GM23248 (cell line): ENCODE measurements at regions not wholly inside any gene's neighbourhood (a gene's known extent, or its start where the extent isn't known, plus 50 kb on each side); places are given as distances from the start of the nearest gene placed in this dataset.
"Not testable (repeated sequence)": the region's sequence is repeated elsewhere in the genome, so short reads cannot be mapped to it uniquely, and the experiment has no call there.

Experiments
- DNase-seq: peaks from one replicate; pipeline ENCODE4 v3.0.0-alpha.2; 2015
- H2AFZ ChIP-seq: fragments of 200-600 bp; sonication (generic); 2 replicates; pipeline ENCODE4 v1.6.1; 2016; ENCODE audit warnings: antibody characterized with exemption
- H3F3A ChIP-seq: fragments of 200-600 bp; sonication (generic); 2 replicates; pipeline ENCODE4 v1.6.1; 2016; ENCODE audit warnings: mild to moderate bottlenecking, antibody characterized with exemption, mixed run types; ENCODE audit not compliant: insufficient read depth
- H3K27ac ChIP-seq: fragments of 200-600 bp; sonication (generic); 2 replicates; pipeline ENCODE4 v1.5.1; 2016; ENCODE audit warnings: mild to moderate bottlenecking
- H3K27me3 ChIP-seq: fragments of 200-600 bp; sonication (generic); replicated peaks from 2 replicates; pipeline ENCODE4 v1.6.1; 2016; ENCODE audit warnings: mild to moderate bottlenecking; ENCODE audit not compliant: insufficient read depth
- H3K36me3 ChIP-seq: fragments of 200-600 bp; sonication (generic); 2 replicates; pipeline ENCODE4 v1.6.1; 2016; ENCODE audit warnings: low read depth, mild to moderate bottlenecking
- H3K4me1 ChIP-seq: fragments of 200-600 bp; sonication (generic); 2 replicates; pipeline ENCODE4 v1.6.1; 2016; ENCODE audit warnings: mild to moderate bottlenecking; ENCODE audit not compliant: insufficient read depth
- H3K4me2 ChIP-seq: fragments of 200-600 bp; sonication (generic); one replicate; pipeline ENCODE4 v1.6.1; 2016; ENCODE audit warnings: mild to moderate bottlenecking; ENCODE audit not compliant: unreplicated experiment
- H3K4me3 ChIP-seq: fragments of 200-600 bp; sonication (generic); 2 replicates; pipeline ENCODE4 v1.5.1; 2016; ENCODE audit warnings: mild to moderate bottlenecking
- H3K79me2 ChIP-seq: fragments of 200-600 bp; sonication (generic); 2 replicates; pipeline ENCODE4 v1.6.1; 2016; ENCODE audit warnings: mild to moderate bottlenecking; ENCODE audit not compliant: insufficient read depth
- H3K9ac ChIP-seq: fragments of 200-600 bp; sonication (generic); 2 replicates; pipeline ENCODE4 v1.6.1; 2016; ENCODE audit warnings: mild to moderate bottlenecking
- H3K9me2 ChIP-seq: fragments of 200-600 bp; sonication (generic); 2 replicates; pipeline ENCODE4 v1.6.1; 2016; ENCODE audit warnings: mixed run types, mild to moderate bottlenecking, moderate library complexity; ENCODE audit not compliant: insufficient read depth
- H3K9me3 ChIP-seq: fragments of 200-600 bp; sonication (generic); one replicate; pipeline ENCODE4 v1.6.1; 2017; ENCODE audit warnings: low read depth
- H4K20me1 ChIP-seq: fragments of 200-600 bp; sonication (generic); 2 replicates; pipeline ENCODE4 v1.6.0; 2016; ENCODE audit not compliant: insufficient read depth
- EZH2 ChIP-seq: fragments of 200-600 bp; sonication (generic); IDR thresholded peaks from 2 replicates; pipeline ENCODE4 v1.6.1; 2018; ENCODE audit warnings: antibody characterized with exemption, mild to moderate bottlenecking; ENCODE audit not compliant: insufficient read depth, poor library complexity, severe bottlenecking
- EZH2phosphoT487 ChIP-seq: fragments of 200-600 bp; sonication (generic); IDR thresholded peaks from 2 replicates; pipeline ENCODE4 v1.6.1; 2018; ENCODE audit warnings: antibody characterized with exemption, moderate library complexity, mild to moderate bottlenecking, low read depth; ENCODE audit not compliant: insufficient read depth
- WGBS, 2 experiments: methylation state at CpG; one replicate each; pipeline ENCODE4 v1.1.6; 2015 to 2017; ENCODE audit warnings: low lambda C conversion rate in 2 of 2, low coverage in 1 of 2; ENCODE audit errors: missing lambda C conversion rate in 2 of 2; 5-methylcytosine and 5-hydroxymethylcytosine counted together
- in situ Hi-C: fragments of 300-500 bp; cut with MboI; formaldehyde crosslinking; loops from 2 replicates; pipeline ENCODE4 v1.15.0; 2020

DNA sequence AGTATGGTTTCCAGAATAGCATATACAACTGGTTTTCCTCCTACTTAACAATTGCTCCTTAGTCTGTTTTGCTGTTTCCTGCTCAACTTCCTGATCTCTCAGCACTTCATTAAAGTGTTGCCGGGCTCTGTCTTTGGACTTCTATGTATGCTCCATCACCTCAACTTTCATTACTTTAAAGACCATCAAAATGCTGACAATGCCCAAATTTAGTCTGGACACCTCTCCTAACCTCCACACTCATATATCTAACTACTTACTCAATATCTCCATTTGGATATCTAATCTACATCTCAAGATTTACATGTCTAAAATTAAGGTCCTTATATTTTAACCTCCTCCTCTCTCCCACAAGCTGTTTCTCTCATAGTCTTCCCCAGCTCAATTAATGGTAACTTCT, 54.4 kb upstream of the LGR5 start:
- Histone ChIP-seq H3K36me3 (no peaks in the 10 kb centered on the region), H3K4me1 (no peaks in the 10 kb centered on the region), H3K9me2 (no peaks in the 10 kb centered on the region), H3K27ac (no peak overlapping the region), H3K27me3 (no peaks in the 10 kb centered on the region), H3F3A (no peaks in the 10 kb centered on the region), H2AFZ (no peak overlapping the region), H3K4me3 (no peak overlapping the region), H3K79me2 (no peaks in the 10 kb centered on the region), H3K9me3 (peaks cover 6% of the 10 kb centered on the region), H3K9ac (no peak overlapping the region), H3K4me2 (no peak overlapping the region), H4K20me1 (no peaks in the 10 kb centered on the region)
- DNase-seq: no peak
- 3 to 5% methylated on average over 1 of the region's 1 CpG for WGBS, 2 experiments
- TF ChIP-seq EZH2 (no peak), EZH2phosphoT487 (no peak)
- in situ Hi-C loops: no loop called here

GRCh38 chr12:71376711-71377355, 62.8 kb upstream of the LGR5 start:
- H2AFZ ChIP-seq, H3K9ac ChIP-seq, H4K20me1 ChIP-seq, H3K4me3 ChIP-seq, H3K9me2 ChIP-seq, DNase-seq, H3K79me2 ChIP-seq, H3K4me2 ChIP-seq, in situ Hi-C loops, H3K36me3 ChIP-seq, H3K4me1 ChIP-seq, H3K27me3 ChIP-seq, H3K9me3 ChIP-seq, H3K27ac ChIP-seq, H3F3A ChIP-seq: not testable (repeated sequence)
- 85 to 87% methylated on average over 41 to 45 of the region's 45 CpGs for WGBS, 2 experiments

DNA sequence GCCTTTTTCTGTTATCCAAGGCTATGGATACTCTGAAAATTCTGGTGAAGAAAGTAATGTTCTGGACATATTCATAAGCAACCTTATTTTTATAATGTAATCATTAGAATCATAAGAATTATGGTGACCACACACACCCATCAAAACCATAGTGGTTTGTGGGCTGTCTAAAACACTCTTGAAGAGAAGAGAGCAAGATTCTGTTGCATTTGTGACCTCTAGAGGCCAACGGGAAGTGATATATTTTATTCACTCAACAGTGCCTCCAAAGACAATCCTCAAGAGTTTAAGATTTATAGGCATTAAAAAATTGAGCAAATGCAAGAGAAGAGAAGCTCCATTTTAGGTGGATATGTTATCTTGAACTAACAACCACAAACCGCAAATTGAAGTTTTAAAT, 68.5 kb upstream of the LGR5 start:
- TF ChIP-seq EZH2: no peak
- TF ChIP-seq EZH2phosphoT487: no peak
- H3F3A ChIP-seq: no peaks in the 10 kb centered on the region
- no peaks in the 10 kb centered on the region for H3K27me3 ChIP-seq
- no peak overlapping the region for H3K4me2 ChIP-seq
- H3K4me1 ChIP-seq: no peaks in the 10 kb centered on the region
- H3K9me3 ChIP-seq: no peaks in the 10 kb centered on the region
- in situ Hi-C loops: no loop called here
- no peak overlapping the region for H2AFZ ChIP-seq
- H4K20me1 ChIP-seq: no peaks in the 10 kb centered on the region
- H3K4me3 ChIP-seq: no peak overlapping the region
- no peaks in the 10 kb centered on the region for H3K79me2 ChIP-seq
- WGBS, 2 experiments: 19 to 33% methylated on average over 2 of the region's 2 CpGs
- no peak for DNase-seq
- H3K9me2 ChIP-seq: no peaks in the 10 kb centered on the region
- H3K36me3 ChIP-seq: no peaks in the 10 kb centered on the region
- no peak overlapping the region for H3K27ac ChIP-seq
- no peak overlapping the region for H3K9ac ChIP-seq

DNA sequence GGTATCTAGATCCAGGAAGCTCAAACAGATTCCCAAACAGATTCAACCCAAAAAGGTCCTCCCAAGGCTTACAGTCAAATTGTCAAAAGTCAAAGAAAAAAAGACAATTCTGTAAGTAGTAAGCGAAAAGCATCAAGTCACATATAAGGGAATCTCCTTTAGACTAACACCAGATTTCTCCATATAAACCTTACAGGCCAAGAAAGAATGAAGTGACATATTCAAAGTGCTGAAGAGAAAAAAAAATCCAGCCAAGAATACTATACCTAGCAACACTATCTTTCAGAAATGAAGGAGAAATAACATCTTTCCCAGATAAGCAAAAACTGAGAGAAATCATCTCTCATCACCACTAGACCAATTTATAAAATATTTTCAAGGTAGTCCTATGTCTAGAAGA, 79.6 kb upstream of the LGR5 start:
- Histone ChIP-seq H3K4me1 (no peaks in the 10 kb centered on the region), H3K4me2 (no peak overlapping the region), H3K79me2 (no peaks in the 10 kb centered on the region), H3K36me3 (no peaks in the 10 kb centered on the region), H3K27me3 (no peaks in the 10 kb centered on the region), H4K20me1 (no peaks in the 10 kb centered on the region), H3F3A (no peaks in the 10 kb centered on the region), H3K9me3 (no peaks in the 10 kb centered on the region), H2AFZ (no peak overlapping the region), H3K9ac (no peak overlapping the region), H3K9me2 (no peaks in the 10 kb centered on the region), H3K4me3 (no peak overlapping the region), H3K27ac (no peak overlapping the region)
- TF ChIP-seq EZH2: no peak
- no peak for TF ChIP-seq EZH2phosphoT487
- in situ Hi-C loops: no loop called here
- DNase-seq: no peak
- WGBS, 2 experiments: 48 to 58% methylated on average over 1 of the region's 1 CpG

GRCh38 chr12:71356569-71356968, 83.0 kb upstream of the LGR5 start:
- in situ Hi-C loops: no loop called here
- Histone ChIP-seq H4K20me1 (no peaks in the 10 kb centered on the region), H3K4me1 (no peaks in the 10 kb centered on the region), H3K79me2 (no peaks in the 10 kb centered on the region), H3K9me2 (no peaks in the 10 kb centered on the region), H3F3A (no peaks in the 10 kb centered on the region), H3K4me3 (no peak overlapping the region), H3K4me2 (no peak overlapping the region), H3K36me3 (no peaks in the 10 kb centered on the region), H3K27ac (no peak overlapping the region), H2AFZ (no peak overlapping the region), H3K9me3 (no peaks in the 10 kb centered on the region), H3K27me3 (no peaks in the 10 kb centered on the region), H3K9ac (no peak overlapping the region)
- DNase-seq: no peak
- TF ChIP-seq EZH2 (no peak), EZH2phosphoT487 (no peak)
- WGBS, 2 experiments: 0% methylated on average over 1 of the region's 1 CpG
